ENCODE measurements at regions not wholly inside any gene's neighbourhood (a gene's known extent, or its start where the extent isn't known, plus 50 kb on each side); places are given as distances from the start of the nearest gene placed in this dataset.

- Mint-ChIP-seq H3K9me3 (peaks cover 80 to 87% of the 10 kb centered on the region in 2 experiments), H3K36me3 (ENCODE audit: insufficient read depth in 1 of 3, low read depth in 3 of 3) (peaks cover 0 to 18% (median 7%) of the 10 kb centered on the region in 3 experiments; a peak in 5 of 7 replicates), H3K27me3 (ENCODE audit: low read depth) (no peaks in the 10 kb centered on the region), H3K27ac (no peak overlapping the region), H3K4me3 (no peak overlapping the region), H3K4me1 (no peaks in the 10 kb centered on the region)
- DNase-seq, result no peak
- Histone ChIP-seq H3K23ac (ENCODE audit: insufficient read length, low read depth, low read length) (no peak overlapping the region), H3K18ac (ENCODE audit: insufficient read length, low read depth, low read length) (no peak overlapping the region), H3T11ph (ENCODE audit: low read length) (no peak overlapping the region), H4K5ac (ENCODE audit: insufficient read length, low read depth, low read length) (no peak overlapping the region), H3K9ac (ENCODE audit: extremely low read depth, insufficient read length, low read length) (no peak overlapping the region), H4K8ac (replicated peaks; ENCODE audit: insufficient read length, low read depth, low read length) (no peak overlapping the region), H2AFZ (ENCODE audit: low read length) (no peak overlapping the region), H3K4me2 (ENCODE audit: insufficient read depth, insufficient read length, low read length) (no peak overlapping the region), H3K4ac (ENCODE audit: low read depth, low read length) (no peak overlapping the region), H3K4me1 (ENCODE audit: insufficient read depth, low read length) (no peaks in the 10 kb centered on the region), H3K27me3 (ENCODE audit: insufficient read depth, low read length) (no peaks in the 10 kb centered on the region), H3K23me2 (ENCODE audit: insufficient read length, low read depth, low read length, poor library complexity, severe bottlenecking) (no peaks in the 10 kb centered on the region), H3K27ac (ENCODE audit: insufficient read length, low read depth, low read length) (no peak overlapping the region), H3K56ac (ENCODE audit: insufficient read length, low read depth, low read length) (no peak overlapping the region), H2BK12ac (ENCODE audit: insufficient read length, low read depth, low read length) (no peak overlapping the region), H2BK15ac (ENCODE audit: low read depth, low read length) (no peak overlapping the region), H2AK5ac (ENCODE audit: insufficient read length, low read length) (no peak overlapping the region), H3K9me3 (ENCODE audit: control insufficient read depth, low read depth, low read length) (peaks cover 15% of the 10 kb centered on the region), H2BK5ac (ENCODE audit: insufficient read length, low read length) (no peak overlapping the region), H4K20me1 (ENCODE audit: control insufficient read depth, insufficient read depth, insufficient read length) (no peaks in the 10 kb centered on the region), H3K79me1 (ENCODE audit: insufficient read depth, low read depth, low read length, poor library complexity, severe bottlenecking) (no peaks in the 10 kb centered on the region), H2BK20ac (ENCODE audit: low read depth, low read length, poor library complexity, severe bottlenecking) (no peak overlapping the region), H4K91ac (ENCODE audit: insufficient read length, low read depth, low read length) (no peak overlapping the region), H3K79me2 (ENCODE audit: insufficient read depth, low read length) (no peaks in the 10 kb centered on the region), H3K14ac (ENCODE audit: insufficient read depth, low read length) (no peak overlapping the region), H2BK120ac (ENCODE audit: low read depth, low read length, poor library complexity, severe bottlenecking) (no peak overlapping the region)
- no CpG with 5 or more reads among the region's 1 CpG for WGBS (ENCODE audit: extremely low coverage, insufficient read length, low lambda C conversion rate)
- TF ChIP-seq, protein P1, sequence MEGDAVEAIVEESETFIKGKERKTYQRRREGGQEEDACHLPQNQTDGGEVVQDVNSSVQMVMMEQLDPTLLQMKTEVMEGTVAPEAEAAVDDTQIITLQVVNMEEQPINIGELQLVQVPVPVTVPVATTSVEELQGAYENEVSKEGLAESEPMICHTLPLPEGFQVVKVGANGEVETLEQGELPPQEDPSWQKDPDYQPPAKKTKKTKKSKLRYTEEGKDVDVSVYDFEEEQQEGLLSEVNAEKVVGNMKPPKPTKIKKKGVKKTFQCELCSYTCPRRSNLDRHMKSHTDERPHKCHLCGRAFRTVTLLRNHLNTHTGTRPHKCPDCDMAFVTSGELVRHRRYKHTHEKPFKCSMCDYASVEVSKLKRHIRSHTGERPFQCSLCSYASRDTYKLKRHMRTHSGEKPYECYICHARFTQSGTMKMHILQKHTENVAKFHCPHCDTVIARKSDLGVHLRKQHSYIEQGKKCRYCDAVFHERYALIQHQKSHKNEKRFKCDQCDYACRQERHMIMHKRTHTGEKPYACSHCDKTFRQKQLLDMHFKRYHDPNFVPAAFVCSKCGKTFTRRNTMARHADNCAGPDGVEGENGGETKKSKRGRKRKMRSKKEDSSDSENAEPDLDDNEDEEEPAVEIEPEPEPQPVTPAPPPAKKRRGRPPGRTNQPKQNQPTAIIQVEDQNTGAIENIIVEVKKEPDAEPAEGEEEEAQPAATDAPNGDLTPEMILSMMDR (conservative IDR thresholded peaks at IDR 0.05), result no peak
Measured at GRCh38 chr10:37563107-37563714, 294.2 kb downstream of the ZNF248 start.

All from H9 (cell line).